Ovary (tissue), 7 donors: ENCODE measurements at regions not wholly inside any gene's neighbourhood (a gene's known extent, or its start where the extent isn't known, plus 50 kb on each side); places are given as distances from the start of the nearest gene placed in this dataset.

Source experiments
- DNase-seq, 5 donors: peaks; one replicate each; pipeline ENCODE4 v3.0.0-alpha.2; 2019 to 2020
- H3K27ac ChIP-seq, 2 donors: fragments of 200-600 bp; one replicate each; pipeline versions ENCODE4 v1.5.1 to v1.8.0; 2019 to 2022
- H3K27me3 ChIP-seq: fragments of 200-600 bp; one replicate; pipeline ENCODE4 v1.8.0; 2022
- H3K36me3 ChIP-seq: fragments of 200-600 bp; sonication (generic); one replicate; pipeline ENCODE4 v1.5.1; 2019
- H3K4me1 ChIP-seq: one replicate; pipeline ENCODE4 v1.8.1; 2013; ENCODE audit warnings: mild to moderate bottlenecking, moderate library complexity; ENCODE audit not compliant: insufficient read depth
- H3K4me3 ChIP-seq: fragments of 200-600 bp; sonication (generic); one replicate; pipeline ENCODE4 v1.5.1; 2017
- H3K9me3 ChIP-seq, 2 donors: fragments of 200-600 bp in 1 of 2; sonication (generic) in 1 of 2; one replicate each; pipeline versions ENCODE4 v1.5.1 to v1.8.1; 2013 to 2019; ENCODE audit warnings: mild to moderate bottlenecking in 1 of 2, moderate library complexity in 1 of 2
- CTCF ChIP-seq, 3 donors: fragments of 450-650 bp in 2 of 3; fragments of 200-600 bp in 1 of 3; IDR thresholded peaks; one replicate each; pipeline versions ENCODE4 v1.5.1 to v1.8.0; 2016 to 2022; ENCODE audit warnings: antibody characterized with exemption in 3 of 3, mild to moderate bottlenecking in 1 of 3
- EP300 ChIP-seq: sonication (generic); formaldehyde crosslinking; IDR thresholded peaks from one replicate; pipeline ENCODE4 v1.6.1; 2017; ENCODE audit warnings: antibody characterized with exemption
- POLR2A ChIP-seq: fragments of 450-650 bp; IDR thresholded peaks from one replicate; pipeline ENCODE4 v1.6.1; 2017; ENCODE audit warnings: antibody characterized with exemption, mild to moderate bottlenecking, moderate library complexity
- WGBS, 3 donors: extraction: QIAGEN DNeasy Blood & Tissue Kit in 1 of 3; methylation state at CpG; one replicate each; pipeline versions ENCODE4 v1.1.5 to v1.1.7; 2013 to 2017; 5-methylcytosine and 5-hydroxymethylcytosine counted together
- intact Hi-C, 4 donors: fragments of 100-400 bp; cut with DNase I; formaldehyde crosslinking; loops; one replicate each; pipeline versions ENCODE4 v1.11.0 to v1.15.1; 2022 to 2023
- donor health status: DM: no; HTN: no; CAD: no; lungs with moderate emphysema.
- donor health status: DM: no; HTN: no; CAD: no.
- donor health status: Bipolar disorder and iron deficiency.
- donor health status: DM: no; HTN: no; CAD: no.
- donor health status: DM: yes; HTN: yes; CAD: no.

GRCh38 chrX:127025013-127025412 lies 205.5 kb downstream of the PRR32 start:
- no peaks in the 10 kb centered on the region for H3K36me3 ChIP-seq
- H3K9me3 ChIP-seq, result no peaks in the 10 kb centered on the region
- no peak overlapping the region for H3K4me3 ChIP-seq
- intact Hi-C loops, result no loop called here
- TF ChIP-seq POLR2A (no peak), CTCF (IDR thresholded peaks at IDR 0.05) (no peak), EP300 (no peak)
- DNase-seq, result no peak
- no peak overlapping the region for H3K27ac ChIP-seq
- WGBS, 3 donors, result 84 to 86% (median 84%) methylated on average over 2 of the region's 2 CpGs
- no peaks in the 10 kb centered on the region for H3K4me1 ChIP-seq
- H3K27me3 ChIP-seq, result no peaks in the 10 kb centered on the region

- DNase-seq, result peak in 3 of 5 donors; percentile 13 to 32 (median 23)
- no peak for TF ChIP-seq POLR2A
- TF ChIP-seq EP300, result no peak
- TF ChIP-seq CTCF (IDR thresholded peaks at IDR 0.05), result no peak
- no peak overlapping the region for H3K4me3 ChIP-seq
- 2 to 12% (median 3%) methylated on average over 5 of the region's 5 CpGs for WGBS, 3 donors
- intact Hi-C loops, result no loop called here
- no peaks in the 10 kb centered on the region for H3K36me3 ChIP-seq
- peak overlapping the region in 1 of 2 donors; percentile 37 for H3K27ac ChIP-seq
- H3K27me3 ChIP-seq, result no peaks in the 10 kb centered on the region
- no peaks in the 10 kb centered on the region for H3K9me3 ChIP-seq
- H3K4me1 ChIP-seq, result no peaks in the 10 kb centered on the region
These were observed 210.7 kb downstream of the PRR32 start for GRCh38 chrX:127030016-127030748.

- intact Hi-C loops, result loop anchor here in 1 of 4 donors (5.0 kb wide), 1 partner anchor 270 kb away; no protein-coding TSS in a partner anchor
- WGBS, 3 donors, result 42 to 52% (median 51%) methylated on average over 2 of the region's 2 CpGs
- no peaks in the 10 kb centered on the region for H3K4me1 ChIP-seq
These were observed 217.6 kb downstream of the PRR32 start for GRCh38 chrX:127037159-127037558.

GRCh38 chrX:127038065-127038464 lies 218.5 kb downstream of the PRR32 start:
- no peaks in the 10 kb centered on the region for H3K9me3 ChIP-seq
- H3K4me1 ChIP-seq, result no peaks in the 10 kb centered on the region
- no peak for DNase-seq
- TF ChIP-seq POLR2A (no peak), CTCF (IDR thresholded peaks at IDR 0.05) (peak in 1 of 3 donors; percentile 54)
- H3K36me3 ChIP-seq, result no peaks in the 10 kb centered on the region
- H3K27me3 ChIP-seq, result no peaks in the 10 kb centered on the region
- WGBS, 3 donors, result 24 to 33% (median 30%) methylated on average over 1 of the region's 1 CpG
- H3K4me3 ChIP-seq, result no peak overlapping the region
- intact Hi-C loops, result loop anchor here in 1 of 4 donors (5.0 kb wide), 1 partner anchor 271 kb away; no protein-coding TSS in a partner anchor
- no peak overlapping the region for H3K27ac ChIP-seq

More at GRCh38 chrX:127037159-127037558, 217.6 kb downstream of the PRR32 start:
- TF ChIP-seq CTCF (IDR thresholded peaks at IDR 0.05) (no peak), POLR2A (no peak), EP300 (no peak)
- Histone ChIP-seq H3K27me3 (no peaks in the 10 kb centered on the region), H3K9me3 (no peaks in the 10 kb centered on the region), H3K36me3 (no peaks in the 10 kb centered on the region), H3K27ac (no peak overlapping the region), H3K4me3 (no peak overlapping the region)
- no peak for DNase-seq
